Right forelimb (tissue), 1 donor: ENCODE measurements at regions not wholly inside any gene's neighbourhood (a gene's known extent, or its start where the extent isn't known, plus 50 kb on each side); places are given as distances from the start of the nearest gene placed in this dataset.

Source experiments
- DNase-seq: peaks from one replicate; pipeline ENCODE4 v3.0.0-alpha.2; 2018

DNA sequence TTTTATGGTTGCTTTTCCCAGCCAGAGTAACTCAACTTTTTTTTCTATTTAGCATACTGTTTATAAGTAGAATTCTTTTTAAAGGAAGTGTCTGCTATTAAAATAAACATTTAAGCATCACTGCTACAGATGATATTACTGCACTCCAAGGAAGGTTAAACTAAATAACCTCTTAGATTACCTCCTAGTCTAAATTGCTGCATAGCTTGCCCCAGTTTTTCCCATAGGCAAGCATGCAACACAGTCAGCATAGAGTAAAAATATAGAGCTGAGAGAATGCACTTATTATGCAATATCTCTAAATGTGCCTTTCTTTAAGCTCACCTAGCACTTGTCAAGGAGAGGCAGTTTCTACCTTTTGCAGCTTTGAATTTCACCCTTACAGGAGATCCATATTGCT lies 1392.4 kb upstream of the CELF2 start:
- DNase-seq = no peak

- no peak for DNase-seq
Measured at GRCh38 chr10:9634466-9634865, 1383.2 kb upstream of the CELF2 start.

- no peak for DNase-seq
Measured at GRCh38 chr10:9635691-9636090, 1382.0 kb upstream of the CELF2 start.

- no peak for DNase-seq
Measured at GRCh38 chr10:9636216-9636615, 1381.5 kb upstream of the CELF2 start.

DNA sequence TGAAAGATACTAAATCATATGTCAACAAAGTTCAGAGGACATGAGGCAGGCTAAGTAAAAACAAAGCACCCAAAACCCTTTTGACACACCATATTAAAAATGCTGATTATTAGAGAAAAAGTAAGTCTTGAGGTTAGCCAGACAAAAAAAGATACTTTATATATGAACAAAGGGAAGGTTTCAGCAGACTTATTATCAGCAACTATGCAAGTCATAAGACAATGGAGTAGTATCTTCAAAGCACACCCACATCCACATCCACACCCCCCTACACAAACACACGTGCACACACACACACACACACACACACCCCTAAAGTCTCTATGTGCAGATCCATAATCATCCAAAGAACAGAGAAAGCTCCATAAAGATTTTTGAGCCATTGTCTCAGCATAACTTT lies 1373.9 kb upstream of the CELF2 start:
- no peak for DNase-seq

GRCh38 chr10:9645404-9645803 lies 1372.3 kb upstream of the CELF2 start:
- no peak for DNase-seq

DNA sequence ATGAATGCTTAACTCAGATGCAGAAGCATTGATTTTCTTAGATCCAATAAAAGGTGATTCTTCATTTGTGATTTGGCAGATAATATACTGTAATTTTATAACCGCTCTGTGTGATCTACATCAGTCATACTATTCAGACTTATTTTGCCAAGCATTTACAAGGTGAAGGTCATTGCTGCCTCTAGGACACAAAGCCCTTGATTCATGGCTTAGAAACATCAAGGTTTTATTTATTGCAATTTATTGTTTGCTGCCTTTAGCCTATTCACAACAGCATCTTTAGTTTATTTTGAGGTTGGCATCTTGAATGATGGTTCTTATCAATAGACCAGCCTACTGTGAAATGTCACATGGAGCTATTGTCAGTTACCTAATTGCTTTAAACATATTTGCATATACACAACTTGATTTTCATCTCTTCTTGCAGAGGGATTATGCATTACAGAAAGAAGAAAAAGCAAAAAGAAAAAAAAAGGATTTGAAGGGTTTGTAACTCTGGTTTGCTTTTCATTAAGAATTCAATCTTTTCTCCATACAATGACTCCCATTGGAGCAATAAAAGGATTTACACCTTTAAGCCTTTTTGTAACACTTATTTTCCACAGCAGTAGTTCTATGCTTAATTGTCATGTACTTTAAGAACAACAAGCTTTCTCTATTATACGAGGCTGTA lies 1371.6 kb upstream of the CELF2 start:
- no peak for DNase-seq

DNA sequence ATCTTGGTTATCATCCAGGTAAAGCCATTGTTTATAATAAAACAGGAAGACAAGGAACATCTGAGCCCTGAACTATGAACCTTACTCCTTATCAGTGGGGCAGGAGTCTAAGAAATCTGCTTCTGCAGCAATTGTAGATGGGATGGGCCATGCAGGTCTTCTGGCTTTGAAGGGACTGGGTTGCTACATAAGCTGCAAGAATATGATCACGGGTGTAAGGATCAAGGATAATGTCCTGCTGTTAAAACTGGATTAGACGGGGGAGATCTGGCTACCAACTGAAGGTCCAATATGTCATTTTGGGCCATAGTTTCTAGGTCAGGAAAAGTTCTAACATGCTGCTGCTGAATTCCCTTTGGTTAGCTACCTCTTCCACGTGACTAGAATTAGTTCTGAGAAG lies 1363.4 kb upstream of the CELF2 start:
- DNase-seq = no peak

- DNase-seq = no peak
Measured at GRCh38 chr10:9656386-9656785, 1361.3 kb upstream of the CELF2 start.

DNA sequence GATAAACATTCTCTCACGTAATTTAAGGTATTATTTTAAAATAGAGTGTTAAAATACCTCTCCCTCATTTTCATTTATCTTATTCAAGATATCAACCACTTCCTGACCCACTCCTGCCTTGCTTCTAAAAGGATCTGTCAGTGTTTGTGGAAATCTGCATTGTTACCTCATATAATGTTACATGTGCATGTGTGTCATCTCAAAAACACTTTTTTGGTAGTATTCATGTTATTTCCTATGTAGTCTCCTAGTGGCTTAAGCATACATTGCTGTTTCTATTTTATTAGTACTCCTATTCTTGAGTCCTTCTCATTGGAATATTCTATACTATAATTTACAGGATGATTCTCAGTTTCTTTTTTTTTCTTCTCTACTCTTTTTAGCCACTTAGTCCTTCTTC lies 1360.7 kb upstream of the CELF2 start:
- no peak for DNase-seq

DNA sequence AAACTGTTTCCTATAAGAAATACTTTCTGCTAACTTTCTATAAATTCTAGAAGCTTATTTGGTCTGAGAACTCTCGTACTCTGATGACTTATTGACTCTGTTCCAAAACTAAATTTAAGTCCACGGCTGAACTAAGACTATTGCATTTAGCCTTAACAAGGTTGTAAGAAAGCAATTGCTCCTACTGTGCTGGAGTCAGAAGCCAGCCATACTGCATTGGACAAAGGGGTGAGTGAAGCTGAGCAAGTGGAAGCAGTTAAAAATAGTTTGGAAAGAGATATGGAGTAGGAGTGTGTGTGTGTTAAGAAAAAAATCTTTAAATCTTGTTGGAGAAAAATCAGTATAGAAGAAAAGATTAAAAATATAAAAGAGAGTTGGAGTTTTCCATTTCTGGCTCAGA lies 1360.1 kb upstream of the CELF2 start:
- DNase-seq = no peak

- no peak for DNase-seq
Measured at GRCh38 chr10:9668411-9668810, 1349.3 kb upstream of the CELF2 start.

- DNase-seq = no peak
Measured at GRCh38 chr10:9670911-9671310, 1346.8 kb upstream of the CELF2 start.

DNA sequence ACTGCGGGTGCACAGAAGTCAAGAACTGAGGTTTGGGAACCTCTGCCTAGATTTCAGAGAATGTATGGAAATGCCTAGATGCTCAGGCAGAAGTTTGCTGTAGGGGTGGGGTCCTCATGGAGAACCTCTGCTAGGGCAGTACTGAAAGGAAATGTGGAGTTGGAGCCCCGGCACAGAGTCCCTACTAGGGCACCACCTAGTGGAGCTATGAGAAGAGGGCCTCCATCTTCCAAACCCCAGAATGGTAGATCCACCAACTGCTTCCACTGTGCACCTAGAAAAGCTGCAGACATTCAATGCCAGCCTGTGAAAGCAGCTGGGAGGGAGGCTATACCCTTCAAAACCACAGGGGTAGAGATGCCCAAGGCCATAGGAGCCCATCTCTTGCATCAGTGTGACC lies 1336.0 kb upstream of the CELF2 start:
- DNase-seq = no peak

GRCh38 chr10:9682802-9683201 lies 1334.9 kb upstream of the CELF2 start:
- no peak for DNase-seq

- no peak for DNase-seq
Measured at GRCh38 chr10:9684186-9684585, 1333.5 kb upstream of the CELF2 start.

DNA sequence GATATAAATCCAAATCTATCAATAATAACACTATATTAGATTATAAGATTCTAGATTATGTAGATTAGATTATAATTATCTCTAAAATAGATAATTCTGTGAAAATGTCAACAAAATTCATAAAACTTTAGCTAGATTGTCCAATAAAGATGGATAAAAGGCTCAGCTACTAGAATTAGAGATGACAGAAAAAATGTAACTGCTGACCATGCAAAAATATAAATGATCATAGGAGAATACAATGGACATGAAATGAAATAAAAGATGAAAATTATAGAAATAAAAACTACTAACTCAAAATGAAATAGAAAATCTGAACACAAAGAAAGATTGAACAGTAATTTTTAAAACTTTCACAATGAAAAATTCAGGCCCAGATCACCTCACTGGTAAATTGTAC lies 1332.1 kb upstream of the CELF2 start:
- DNase-seq = no peak

DNA sequence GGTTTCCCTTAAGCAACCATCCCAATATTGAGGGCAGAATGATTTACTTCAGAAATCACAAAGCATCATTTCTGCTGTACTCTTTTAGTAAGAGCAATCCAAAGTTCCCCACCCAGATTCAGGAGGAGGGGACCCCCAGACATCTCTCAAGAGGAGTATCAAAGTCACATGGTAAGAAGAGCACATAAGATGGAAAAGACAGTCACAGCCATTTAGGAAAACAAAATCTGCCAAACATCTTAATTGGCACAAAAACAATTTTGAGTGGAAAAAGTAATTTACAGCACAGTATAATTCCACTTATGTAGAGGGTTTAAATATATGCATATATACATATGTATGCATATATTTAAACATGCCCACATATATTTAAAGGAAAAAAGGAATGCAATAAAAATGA lies 1329.0 kb upstream of the CELF2 start:
- DNase-seq = no peak

- DNase-seq = no peak
Measured at GRCh38 chr10:9707216-9707615, 1310.5 kb upstream of the CELF2 start.

- DNase-seq = no peak
Measured at GRCh38 chr10:9709849-9710248, 1307.8 kb upstream of the CELF2 start.

- no peak for DNase-seq
Measured at GRCh38 chr10:9712393-9712792, 1305.3 kb upstream of the CELF2 start.

DNA sequence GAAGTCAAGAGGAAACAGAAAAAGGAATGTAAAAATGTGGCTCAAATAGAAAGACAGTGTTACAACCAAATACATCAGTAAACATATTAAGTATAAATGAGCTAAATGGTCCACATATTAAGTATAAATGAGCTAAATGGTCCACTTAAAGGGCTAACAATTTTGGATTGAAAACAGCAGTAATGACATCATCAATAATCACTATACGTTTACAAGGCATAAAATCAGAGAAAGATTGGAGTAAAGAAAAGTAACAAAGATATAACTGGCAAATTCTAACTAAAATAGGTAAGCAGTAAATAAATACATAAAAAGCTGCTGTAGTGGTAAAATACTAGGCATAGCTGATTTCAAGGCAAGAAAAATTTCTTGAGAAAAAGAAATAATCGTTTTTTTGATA lies 1298.4 kb upstream of the CELF2 start:
- no peak for DNase-seq

GRCh38 chr10:9733766-9734165 lies 1283.9 kb upstream of the CELF2 start:
- no peak for DNase-seq

GRCh38 chr10:9734218-9734617 lies 1283.5 kb upstream of the CELF2 start:
- no peak for DNase-seq

GRCh38 chr10:9735731-9736130 lies 1281.9 kb upstream of the CELF2 start:
- DNase-seq = no peak

DNA sequence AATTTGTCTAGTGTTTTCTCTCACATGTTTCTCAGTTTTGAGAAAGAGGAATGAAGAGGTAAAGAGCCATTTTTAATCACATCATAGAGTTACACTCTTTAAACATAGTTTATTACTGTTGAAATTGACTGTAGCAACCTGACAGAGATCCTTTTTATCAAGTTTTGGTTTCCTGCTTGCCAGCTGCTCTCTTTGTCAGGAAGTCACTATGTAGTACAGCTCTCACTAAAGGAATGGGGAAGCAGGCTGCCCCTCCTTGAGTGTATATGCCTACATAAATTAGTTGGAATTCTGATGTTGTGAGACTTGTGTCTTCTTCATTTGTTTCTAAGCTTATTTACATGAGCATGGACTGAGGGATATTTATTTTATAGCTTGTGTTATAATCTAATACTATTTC lies 1274.0 kb upstream of the CELF2 start:
- no peak for DNase-seq
